Kidney capillary endothelial cell (primary cell): ENCODE measurements at regions not wholly inside any gene's neighbourhood (a gene's known extent, or its start where the extent isn't known, plus 50 kb on each side); places are given as distances from the start of the nearest gene placed in this dataset.
"Not testable (repeated sequence)": the region's sequence is repeated elsewhere in the genome, so short reads cannot be mapped to it uniquely, and the experiment has no call there.

Experiments used
- DNase-seq: peaks from one replicate; pipeline ENCODE4 v3.0.0-alpha.2; 2018; ENCODE audit warnings: low spot score

DNA sequence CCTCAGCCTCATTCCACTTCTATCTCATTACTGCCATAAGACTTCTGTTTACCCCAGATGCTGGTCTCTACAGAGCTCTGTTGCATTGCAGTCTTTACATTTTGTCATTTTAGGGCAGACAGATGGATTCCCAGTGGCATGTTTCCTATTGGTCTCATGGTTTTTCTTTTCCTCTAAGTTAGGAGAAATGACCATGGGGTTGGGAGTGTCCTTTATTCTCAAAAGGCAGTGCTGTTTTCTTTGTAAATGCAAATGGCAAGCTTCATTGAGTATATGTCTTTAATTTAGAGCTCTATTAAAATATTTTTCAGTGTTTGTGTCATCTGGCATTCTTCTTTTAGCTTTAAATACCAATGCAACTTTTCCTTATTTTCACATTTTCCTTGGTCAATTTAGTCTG is 57.0 kb downstream of the MSTN start:
- no peak for DNase-seq

DNA sequence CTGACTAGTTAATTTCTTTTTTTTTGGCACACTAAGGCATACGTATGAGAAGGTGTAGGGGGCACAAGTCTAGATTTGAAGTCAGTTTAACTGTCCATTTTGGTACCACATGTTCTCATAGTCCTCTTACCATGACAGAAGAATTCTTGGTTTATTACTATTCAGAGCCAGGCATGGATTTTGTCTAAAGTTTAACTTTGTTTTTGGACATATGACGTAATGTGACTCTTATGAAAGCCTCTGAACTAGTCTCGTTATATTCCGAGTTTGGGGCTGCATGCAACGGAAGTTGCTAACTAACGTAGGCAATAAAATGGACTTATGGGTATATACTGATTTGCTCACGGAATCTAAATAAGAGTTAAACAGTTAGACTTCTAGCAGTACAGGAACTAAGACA is 62.9 kb downstream of the MSTN start:
- no peak for DNase-seq

GRCh38 chr2:189998665-189999064 is 63.9 kb downstream of the MSTN start:
- DNase-seq: not testable (repeated sequence)

DNA sequence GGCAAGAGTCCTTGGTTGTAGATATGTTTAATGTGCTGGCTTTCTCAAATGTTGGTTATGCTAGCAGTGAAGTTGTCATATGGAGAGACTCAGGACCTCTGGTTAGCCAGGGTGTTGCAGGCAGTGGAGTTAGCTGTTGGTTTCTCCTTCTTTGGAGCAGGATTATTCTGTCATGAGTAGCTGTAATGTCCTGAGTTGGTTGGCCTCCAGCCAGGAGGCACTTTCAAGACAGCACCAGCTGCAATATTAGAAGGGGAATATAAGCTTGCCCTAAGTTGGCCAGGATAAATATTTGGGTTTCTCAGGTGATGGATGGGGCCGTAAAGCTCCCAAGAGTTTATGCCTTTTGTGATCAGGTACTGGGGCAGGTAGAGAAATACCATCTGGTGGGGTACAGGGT is 65.5 kb downstream of the MSTN start:
- no peak for DNase-seq

- no peak for DNase-seq
These were observed 66.8 kb downstream of the MSTN start for GRCh38 chr2:189995679-189996078.

GRCh38 chr2:189982780-189983394 is 79.6 kb downstream of the MSTN start:
- peak; percentile 11 for DNase-seq

DNA sequence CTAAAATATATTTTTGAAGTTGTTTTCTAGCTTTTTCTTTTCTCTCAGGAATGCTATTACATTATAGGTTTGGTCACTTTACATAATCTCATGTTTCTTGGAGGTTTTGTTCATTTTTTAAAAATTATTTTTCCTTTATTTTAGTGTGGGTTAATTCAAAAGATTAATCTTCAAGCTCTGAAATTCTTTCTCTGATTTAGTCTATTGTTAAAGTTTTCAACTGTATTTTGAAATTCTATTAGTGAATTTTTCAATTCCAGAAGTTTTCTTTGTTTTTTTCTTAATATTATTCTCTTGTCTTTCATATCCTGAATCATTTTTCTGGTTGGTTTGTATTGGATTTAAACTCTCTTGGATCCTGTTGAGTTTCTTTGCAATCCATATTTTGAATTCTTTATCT is 80.4 kb downstream of the MSTN start:
- DNase-seq: no peak

- not testable (repeated sequence) for DNase-seq
These were observed 86.0 kb downstream of the MSTN start for GRCh38 chr2:189976488-189976887.

DNA sequence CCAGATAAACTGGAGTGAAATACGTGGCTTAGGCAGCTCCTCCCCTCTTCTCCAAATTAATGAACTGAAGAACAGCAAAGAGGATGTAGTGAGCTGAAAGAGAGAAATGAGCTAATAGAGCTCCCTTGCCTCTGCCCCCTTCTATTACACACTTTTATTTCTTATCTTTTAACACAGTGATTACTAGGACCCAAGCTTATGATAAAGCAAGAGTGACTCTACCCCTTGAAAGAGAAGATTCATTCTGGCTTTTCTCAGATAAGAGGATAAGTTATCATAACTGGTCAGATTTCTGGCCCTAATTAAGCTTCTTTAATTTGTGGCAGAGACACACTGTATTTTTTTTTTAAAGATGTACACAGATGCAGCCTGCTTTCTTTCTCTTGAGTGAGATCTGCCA is 102.2 kb downstream of the MSTN start:
- no peak for DNase-seq

- DNase-seq: no peak
These were observed 103.1 kb downstream of the MSTN start for GRCh38 chr2:189959450-189959849.

- DNase-seq: no peak
These were observed 107.5 kb downstream of the MSTN start for GRCh38 chr2:189954989-189955388.

GRCh38 chr2:189952536-189953109 is 109.9 kb downstream of the MSTN start:
- DNase-seq: no peak

DNA sequence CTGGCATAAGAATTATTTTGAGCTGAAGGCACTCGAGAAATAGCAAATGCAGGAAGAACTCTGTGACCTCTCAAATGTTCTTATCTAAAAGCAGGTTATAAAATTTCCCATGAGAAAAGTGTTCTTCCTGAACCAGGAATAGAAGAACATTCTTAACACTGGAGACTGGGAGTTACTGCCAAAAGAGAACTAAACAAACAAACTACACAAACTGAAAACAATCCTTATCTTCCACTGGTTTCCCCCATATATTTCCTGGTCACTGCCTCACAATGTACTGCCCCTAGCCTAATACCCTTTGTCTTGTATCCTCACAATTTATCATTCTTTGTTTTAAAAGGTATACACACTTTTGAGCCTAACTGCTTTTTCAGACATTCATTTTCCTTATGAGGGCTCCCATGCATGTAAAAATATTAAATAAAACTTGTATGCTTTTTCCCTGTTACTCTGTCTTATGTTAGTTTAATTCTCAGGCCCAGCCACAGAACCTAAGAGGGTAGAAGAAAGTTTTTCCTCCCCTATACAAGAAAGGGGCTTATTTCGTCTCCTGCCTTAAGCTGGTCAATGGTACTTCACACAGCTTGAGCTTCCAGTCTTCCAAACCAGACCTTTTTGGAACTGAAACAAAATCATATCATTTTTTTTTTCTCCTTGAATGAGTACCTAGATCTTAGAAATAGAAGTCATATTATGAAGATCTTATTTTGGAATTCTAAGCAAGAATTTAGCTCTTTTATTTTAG is 110.6 kb downstream of the MSTN start:
- no peak for DNase-seq

GRCh38 chr2:189943009-189943408 is 119.5 kb downstream of the MSTN start:
- DNase-seq: no peak

- DNase-seq: no peak
These were observed 121.6 kb downstream of the MSTN start for GRCh38 chr2:189940913-189941312.

- no peak for DNase-seq
These were observed 124.8 kb downstream of the MSTN start for GRCh38 chr2:189937691-189938090.

- DNase-seq: no peak
These were observed 128.6 kb downstream of the MSTN start for GRCh38 chr2:189933911-189934399.

DNA sequence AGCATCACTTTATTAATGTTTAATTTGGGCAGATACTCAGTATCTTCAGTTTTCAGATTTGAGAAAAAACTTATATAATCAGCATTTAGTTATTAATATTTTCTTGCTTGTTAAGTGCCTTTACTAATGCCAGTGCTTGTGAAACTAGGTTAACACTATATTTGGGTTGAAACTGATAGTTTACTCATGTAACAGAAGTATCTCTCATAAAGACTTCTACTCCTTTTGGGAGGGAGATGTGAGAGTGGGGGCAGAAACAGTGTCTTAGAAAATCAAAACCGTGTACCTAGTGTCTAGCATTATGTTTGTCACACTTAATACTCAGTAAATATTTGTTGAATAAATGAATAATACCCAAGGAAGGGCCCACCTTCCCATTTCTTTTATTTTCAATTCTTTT is 129.5 kb downstream of the MSTN start:
- no peak for DNase-seq

GRCh38 chr2:189927823-189928222 is 134.7 kb downstream of the MSTN start:
- DNase-seq: no peak
